ENCODE measurements at regions not wholly inside any gene's neighbourhood (a gene's known extent, or its start where the extent isn't known, plus 50 kb on each side); places are given as distances from the start of the nearest gene placed in this dataset.
A peak's percentile ranks its signal among the peaks of the same experiment; 100 is the strongest.

- no peak overlapping the region for H3K27ac Mint-ChIP-seq
- no peaks in the 10 kb centered on the region for H3K4me1 Mint-ChIP-seq (ENCODE audit: low read depth)
- no peak for DNase-seq (ENCODE audit: low spot score, unreplicated experiment)
- no peaks in the 10 kb centered on the region for H3K36me3 Mint-ChIP-seq (ENCODE audit: insufficient read depth)
- no peak overlapping the region for H3K4me3 Mint-ChIP-seq (ENCODE audit: low read depth)
- no peak for TF ChIP-seq CTCF (IDR thresholded peaks at IDR 0.05; ENCODE audit: unreplicated experiment)
- no peaks in the 10 kb centered on the region for H3K9me3 Mint-ChIP-seq (ENCODE audit: low read depth)
- H3K27me3 Mint-ChIP-seq: no peaks in the 10 kb centered on the region
Measured at GRCh38 chr3:111253733-111254132, 182.1 kb downstream of the NECTIN3 start.

GRCh38 chr3:111260878-111261277 is 189.3 kb downstream of the NECTIN3 start:
- no peak overlapping the region for H3K4me3 Mint-ChIP-seq (ENCODE audit: low read depth)
- no peaks in the 10 kb centered on the region for H3K36me3 Mint-ChIP-seq (ENCODE audit: insufficient read depth)
- no peaks in the 10 kb centered on the region for H3K27me3 Mint-ChIP-seq
- no peak overlapping the region for H3K27ac Mint-ChIP-seq
- no peak for TF ChIP-seq CTCF (IDR thresholded peaks at IDR 0.05; ENCODE audit: unreplicated experiment)
- DNase-seq (ENCODE audit: low spot score, unreplicated experiment): no peak
- no peaks in the 10 kb centered on the region for H3K4me1 Mint-ChIP-seq (ENCODE audit: low read depth)
- no peaks in the 10 kb centered on the region for H3K9me3 Mint-ChIP-seq (ENCODE audit: low read depth)

GRCh38 chr3:111269777-111270176 is 198.2 kb downstream of the NECTIN3 start:
- Mint-ChIP-seq H3K4me3 (ENCODE audit: low read depth) (no peak overlapping the region), H3K27me3 (no peaks in the 10 kb centered on the region), H3K9me3 (ENCODE audit: low read depth) (no peaks in the 10 kb centered on the region), H3K4me1 (ENCODE audit: low read depth) (no peaks in the 10 kb centered on the region), H3K36me3 (ENCODE audit: insufficient read depth) (no peaks in the 10 kb centered on the region), H3K27ac (no peak overlapping the region)
- no peak for TF ChIP-seq CTCF (IDR thresholded peaks at IDR 0.05; ENCODE audit: unreplicated experiment)
- no peak for DNase-seq (ENCODE audit: low spot score, unreplicated experiment)

- Mint-ChIP-seq H3K9me3 (ENCODE audit: low read depth) (no peaks in the 10 kb centered on the region), H3K27me3 (peaks cover 3% of the 10 kb centered on the region), H3K36me3 (ENCODE audit: insufficient read depth) (no peaks in the 10 kb centered on the region), H3K4me3 (ENCODE audit: low read depth) (no peak overlapping the region), H3K4me1 (ENCODE audit: low read depth) (peaks cover 4% of the 10 kb centered on the region), H3K27ac (peak overlapping the region; percentile 56)
- TF ChIP-seq CTCF (IDR thresholded peaks at IDR 0.05; ENCODE audit: unreplicated experiment): no peak
- no peak for DNase-seq (ENCODE audit: low spot score, unreplicated experiment)
Measured at GRCh38 chr3:111277226-111277625, 205.6 kb downstream of the NECTIN3 start.

GRCh38 chr3:111278959-111279358 is 207.3 kb downstream of the NECTIN3 start:
- Mint-ChIP-seq H3K4me3 (ENCODE audit: low read depth) (no peak overlapping the region), H3K4me1 (ENCODE audit: low read depth) (peaks cover 4% of the 10 kb centered on the region), H3K27ac (no peak overlapping the region), H3K9me3 (ENCODE audit: low read depth) (no peaks in the 10 kb centered on the region), H3K36me3 (ENCODE audit: insufficient read depth) (no peaks in the 10 kb centered on the region), H3K27me3 (peaks cover 3% of the 10 kb centered on the region)
- TF ChIP-seq CTCF (IDR thresholded peaks at IDR 0.05; ENCODE audit: unreplicated experiment): no peak
- no peak for DNase-seq (ENCODE audit: low spot score, unreplicated experiment)
